Urinary bladder (tissue), 3 donors: ENCODE measurements at regions not wholly inside any gene's neighbourhood (a gene's known extent, or its start where the extent isn't known, plus 50 kb on each side); places are given as distances from the start of the nearest gene placed in this dataset.

ENCODE experiments used
- DNase-seq: peaks from one replicate; pipeline ENCODE4 v3.0.0-alpha.2; 2015; ENCODE audit errors: extremely low spot score
- H3K27ac ChIP-seq: one replicate; pipeline ENCODE4 v1.5.1; 2013; ENCODE audit warnings: low read depth, mild to moderate bottlenecking, moderate library complexity
- H3K36me3 ChIP-seq: one replicate; pipeline ENCODE4 v1.6.1; 2013; ENCODE audit warnings: mild to moderate bottlenecking, moderate library complexity; ENCODE audit not compliant: insufficient read depth
- H3K4me1 ChIP-seq: one replicate; pipeline ENCODE4 v1.6.1; 2013; ENCODE audit warnings: mild to moderate bottlenecking, moderate library complexity; ENCODE audit not compliant: insufficient read depth
- H3K4me3 ChIP-seq: one replicate; pipeline ENCODE4 v1.5.1; 2013; ENCODE audit warnings: low read depth, low read length
- WGBS: extraction: QIAGEN DNeasy Blood & Tissue Kit; methylation state at CpG from one replicate; pipeline ENCODE4 v1.1.7; 2013; 5-methylcytosine and 5-hydroxymethylcytosine counted together
- donor health status: healthy with polysubstance abuse.
- donor health status: healthy.

DNA sequence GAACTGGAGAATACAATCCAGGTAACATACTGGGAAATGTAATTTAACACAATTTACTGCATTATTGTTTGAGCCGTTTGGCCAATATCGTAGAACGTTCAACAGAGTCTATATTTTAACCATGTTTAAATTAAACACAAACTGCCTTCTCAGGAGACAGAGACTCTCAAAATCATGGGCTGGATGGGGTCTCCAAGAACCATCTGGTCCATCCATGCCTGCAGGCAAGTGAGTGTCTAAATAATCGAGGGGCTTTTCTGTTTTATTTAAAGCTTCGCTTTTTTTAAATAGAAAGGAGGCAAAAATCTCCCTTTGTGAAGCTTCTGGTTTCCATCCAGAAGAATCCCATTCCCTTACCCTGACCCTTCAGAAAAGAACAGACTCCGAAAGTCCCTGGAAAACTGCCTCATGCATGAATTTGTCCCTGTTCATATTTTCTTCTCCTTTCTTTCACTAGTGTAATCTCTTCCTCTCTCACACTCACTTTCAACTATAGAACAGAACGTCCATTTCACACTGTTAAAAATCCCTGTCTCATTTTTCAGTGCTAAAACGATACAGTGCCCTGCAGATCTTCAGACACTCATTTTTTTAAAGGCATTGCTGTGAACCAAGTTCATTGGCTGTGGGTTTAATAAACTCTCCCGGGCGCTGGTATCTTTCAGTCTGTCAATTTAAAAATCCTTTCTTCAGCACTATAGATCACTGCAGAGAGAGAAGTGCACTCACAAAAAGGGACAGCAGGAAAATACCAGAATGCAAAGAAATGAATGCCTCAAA lies 111.4 kb upstream of the TOM1L1 start:
- no peaks in the 10 kb centered on the region for H3K36me3 ChIP-seq
- no peak overlapping the region for H3K4me3 ChIP-seq
- H3K4me1 ChIP-seq = no peaks in the 10 kb centered on the region
- 38% methylated on average over 10 of the region's 10 CpGs for WGBS
- H3K27ac ChIP-seq = no peak overlapping the region
- no peak for DNase-seq

DNA sequence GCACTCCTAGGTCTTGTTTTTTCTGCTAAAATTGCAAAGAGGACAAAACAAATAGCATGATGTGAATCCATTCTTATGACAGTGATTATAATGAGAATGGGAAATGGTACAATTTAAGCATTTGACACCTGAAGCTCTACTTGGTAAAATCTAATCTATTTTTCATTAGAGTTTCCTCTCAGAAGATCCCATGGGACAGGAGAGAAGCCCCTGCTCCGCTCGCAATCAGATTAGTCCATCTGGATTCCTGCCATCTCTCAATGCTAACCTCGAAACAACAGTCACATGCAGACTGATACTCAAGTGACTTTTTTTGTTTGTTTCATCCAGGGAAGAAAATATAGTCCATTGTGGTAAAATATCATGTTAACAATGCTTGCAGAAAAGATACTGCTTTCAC lies 107.4 kb upstream of the TOM1L1 start:
- H3K27ac ChIP-seq = no peak overlapping the region
- 72% methylated on average over 3 of the region's 3 CpGs for WGBS
- no peak overlapping the region for H3K4me3 ChIP-seq
- no peaks in the 10 kb centered on the region for H3K4me1 ChIP-seq
- no peaks in the 10 kb centered on the region for H3K36me3 ChIP-seq
- DNase-seq = no peak

DNA sequence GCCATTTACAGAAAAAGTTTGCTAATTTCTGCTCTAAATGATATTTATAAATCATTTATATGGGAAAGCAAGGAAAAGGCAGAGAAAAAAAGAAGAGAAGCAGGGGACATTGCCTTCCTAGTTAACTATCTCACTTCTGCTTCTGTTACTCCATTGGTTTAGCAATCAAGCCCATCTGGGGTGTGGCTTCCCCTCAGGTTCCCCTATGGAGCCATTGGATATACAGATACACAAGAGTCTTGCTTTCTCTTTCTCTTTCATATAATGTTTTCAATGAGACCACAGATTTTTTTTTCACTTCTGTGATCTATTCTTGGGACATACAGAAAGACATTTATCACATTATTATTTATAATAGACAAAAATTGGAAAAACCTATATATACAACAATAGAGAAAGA lies 105.6 kb upstream of the TOM1L1 start:
- Histone ChIP-seq H3K4me1 (no peaks in the 10 kb centered on the region), H3K36me3 (no peaks in the 10 kb centered on the region), H3K4me3 (no peak overlapping the region), H3K27ac (no peak overlapping the region)
- DNase-seq = no peak

DNA sequence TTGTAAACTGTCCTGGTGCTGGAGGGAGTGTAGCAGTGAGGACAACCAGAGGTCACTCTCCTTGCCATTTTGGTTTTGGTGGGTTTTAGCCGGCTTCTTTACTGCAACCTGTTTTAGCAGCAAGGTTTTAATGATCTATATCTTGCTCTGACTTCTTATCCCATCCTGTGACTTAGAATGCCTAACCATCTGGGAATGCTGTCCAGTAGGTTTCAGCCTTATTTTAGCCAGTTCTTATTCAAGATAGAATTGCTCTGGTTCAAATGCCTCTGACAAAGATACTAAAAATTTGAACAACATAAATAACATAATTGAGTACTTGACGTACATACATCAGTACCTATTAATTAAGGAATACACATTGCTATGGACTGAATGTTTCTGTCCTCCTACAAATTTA lies 93.3 kb upstream of the TOM1L1 start:
- WGBS = 77% methylated on average over 2 of the region's 2 CpGs
- H3K4me1 ChIP-seq = no peaks in the 10 kb centered on the region
- no peak overlapping the region for H3K27ac ChIP-seq
- H3K4me3 ChIP-seq = no peak overlapping the region
- no peaks in the 10 kb centered on the region for H3K36me3 ChIP-seq
- no peak for DNase-seq

DNA sequence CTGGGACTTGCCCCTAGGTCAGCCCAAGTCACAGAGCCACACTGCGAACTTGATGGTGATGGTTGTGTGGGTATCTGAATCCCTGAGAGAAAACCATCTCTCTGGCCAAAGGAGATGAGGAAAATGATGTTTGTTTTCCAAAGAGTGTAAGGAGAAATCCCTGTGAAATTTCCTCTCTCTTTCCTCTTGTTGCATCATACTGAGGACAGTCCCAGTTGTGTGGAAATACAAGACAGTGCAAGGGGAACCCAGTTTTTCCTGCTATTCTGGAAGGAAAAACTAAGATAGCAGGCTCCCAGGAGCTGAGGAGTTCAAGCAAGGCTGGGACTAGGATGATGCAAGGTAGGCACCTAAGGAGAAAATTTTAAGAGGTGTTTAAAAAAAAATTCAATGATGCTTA lies 86.8 kb upstream of the TOM1L1 start:
- Histone ChIP-seq H3K36me3 (no peaks in the 10 kb centered on the region), H3K4me1 (no peaks in the 10 kb centered on the region), H3K27ac (no peak overlapping the region), H3K4me3 (no peak overlapping the region)
- WGBS = 92% methylated on average over 1 of the region's 1 CpG
- no peak for DNase-seq

DNA sequence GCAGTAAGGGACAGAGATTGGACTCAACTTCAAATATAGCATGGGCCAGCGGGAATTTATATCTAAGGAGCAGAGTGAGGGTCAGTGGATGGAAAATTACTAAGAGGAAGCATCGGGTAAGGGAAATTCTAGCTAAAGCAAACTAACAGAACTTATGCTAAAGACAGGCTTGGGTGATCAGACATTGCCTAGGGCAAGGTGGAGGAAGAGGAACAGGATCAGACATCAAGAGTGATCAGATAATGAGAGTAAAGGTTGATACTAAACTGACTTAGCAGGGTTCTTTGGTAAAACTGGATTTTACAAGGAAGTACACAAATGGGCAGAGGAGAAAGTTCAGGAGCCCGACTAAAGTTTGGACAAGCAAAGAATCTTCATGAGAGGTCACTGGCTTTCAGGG lies 86.3 kb upstream of the TOM1L1 start:
- Histone ChIP-seq H3K4me3 (no peak overlapping the region), H3K27ac (no peak overlapping the region), H3K4me1 (no peaks in the 10 kb centered on the region), H3K36me3 (no peaks in the 10 kb centered on the region)
- 73% methylated on average over 3 of the region's 3 CpGs for WGBS
- DNase-seq = no peak

DNA sequence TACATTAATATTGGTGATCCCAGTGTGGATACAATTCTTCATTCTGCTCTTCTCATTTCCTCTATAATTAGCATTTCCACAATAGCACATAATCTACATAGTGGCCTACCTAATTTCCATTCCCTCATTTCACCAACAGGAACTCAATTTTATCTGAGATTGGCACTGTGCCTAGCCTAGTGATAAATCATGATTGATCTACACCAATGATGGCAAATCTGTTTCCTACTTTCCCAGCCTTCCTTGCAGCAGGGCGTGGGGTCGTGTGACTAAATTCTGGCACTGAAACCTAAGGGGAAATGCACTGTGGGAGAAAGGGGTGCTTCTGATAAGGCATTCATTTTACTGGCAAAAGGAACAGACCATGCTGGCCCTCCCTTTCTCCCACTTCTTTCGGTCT lies 66.6 kb upstream of the TOM1L1 start:
- no peak for DNase-seq
- WGBS = 78% methylated on average over 3 of the region's 3 CpGs

DNA sequence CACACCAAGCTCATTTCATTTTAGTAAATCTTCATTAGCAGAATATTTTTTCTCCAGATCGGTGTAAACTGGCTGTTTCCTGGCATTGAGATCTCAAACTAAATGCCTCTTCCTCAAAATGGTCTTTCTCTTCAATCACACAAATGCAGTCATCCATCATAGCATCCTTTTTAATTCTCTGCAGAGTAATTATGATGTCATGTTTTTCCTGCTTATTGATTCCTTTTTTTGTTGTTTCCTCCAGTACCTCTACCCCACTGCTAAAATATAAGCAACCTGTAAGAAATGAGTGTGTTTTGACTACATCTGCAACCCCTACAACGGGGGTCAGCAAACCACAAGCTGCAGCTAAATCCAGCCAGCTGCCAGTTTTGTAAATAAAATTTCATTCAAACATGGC lies 65.6 kb upstream of the TOM1L1 start:
- DNase-seq = no peak
- 52% methylated on average over 2 of the region's 2 CpGs for WGBS
- no peaks in the 10 kb centered on the region for H3K36me3 ChIP-seq
- no peak overlapping the region for H3K4me3 ChIP-seq
- H3K27ac ChIP-seq = no peak overlapping the region
- no peaks in the 10 kb centered on the region for H3K4me1 ChIP-seq

More for the DNA sequence above, 66.6 kb upstream of the TOM1L1 start:
- no peak overlapping the region for H3K4me3 ChIP-seq
- no peak overlapping the region for H3K27ac ChIP-seq
- no peaks in the 10 kb centered on the region for H3K4me1 ChIP-seq
- H3K36me3 ChIP-seq = no peaks in the 10 kb centered on the region

DNA sequence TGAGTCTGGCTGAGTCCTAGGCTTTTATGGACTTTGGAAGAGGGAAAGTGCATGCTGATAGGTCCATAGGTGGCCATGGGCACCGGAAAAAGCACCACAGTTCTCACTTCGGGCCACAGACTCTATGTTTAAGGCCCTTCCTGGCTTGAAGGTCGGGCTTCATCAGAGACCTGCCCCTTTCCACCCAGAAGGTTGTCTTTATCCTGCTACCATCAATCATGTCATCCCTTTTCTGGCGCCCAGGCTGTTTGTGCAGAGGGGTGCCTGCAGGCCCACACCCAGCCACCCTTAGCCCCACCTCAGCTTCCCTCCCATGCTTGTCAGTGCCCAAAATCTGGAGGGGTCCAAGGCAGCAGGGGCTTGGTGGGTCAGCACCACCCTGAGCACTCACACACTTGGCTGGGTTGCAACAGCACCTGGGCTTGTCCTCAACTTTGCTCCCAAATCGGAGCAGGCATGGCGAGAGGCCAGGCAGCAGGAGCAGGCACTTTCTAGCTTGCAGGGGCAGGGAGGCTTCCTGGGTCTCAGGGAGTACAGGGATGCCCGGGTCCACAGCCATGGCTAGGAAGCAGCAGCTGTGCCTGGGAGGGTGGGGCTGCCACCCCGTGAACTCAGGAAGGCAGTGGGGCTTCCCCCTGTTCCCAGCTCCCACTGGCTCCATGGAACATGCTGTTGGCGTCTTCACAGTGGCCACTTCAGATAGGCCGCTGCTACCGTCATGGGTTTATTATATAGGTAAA lies 63.8 kb upstream of the TOM1L1 start:
- Histone ChIP-seq H3K4me3 (no peak overlapping the region), H3K36me3 (no peaks in the 10 kb centered on the region), H3K27ac (no peak overlapping the region), H3K4me1 (no peaks in the 10 kb centered on the region)
- no peak for DNase-seq
- WGBS = 89% methylated on average over 11 of the region's 11 CpGs

DNA sequence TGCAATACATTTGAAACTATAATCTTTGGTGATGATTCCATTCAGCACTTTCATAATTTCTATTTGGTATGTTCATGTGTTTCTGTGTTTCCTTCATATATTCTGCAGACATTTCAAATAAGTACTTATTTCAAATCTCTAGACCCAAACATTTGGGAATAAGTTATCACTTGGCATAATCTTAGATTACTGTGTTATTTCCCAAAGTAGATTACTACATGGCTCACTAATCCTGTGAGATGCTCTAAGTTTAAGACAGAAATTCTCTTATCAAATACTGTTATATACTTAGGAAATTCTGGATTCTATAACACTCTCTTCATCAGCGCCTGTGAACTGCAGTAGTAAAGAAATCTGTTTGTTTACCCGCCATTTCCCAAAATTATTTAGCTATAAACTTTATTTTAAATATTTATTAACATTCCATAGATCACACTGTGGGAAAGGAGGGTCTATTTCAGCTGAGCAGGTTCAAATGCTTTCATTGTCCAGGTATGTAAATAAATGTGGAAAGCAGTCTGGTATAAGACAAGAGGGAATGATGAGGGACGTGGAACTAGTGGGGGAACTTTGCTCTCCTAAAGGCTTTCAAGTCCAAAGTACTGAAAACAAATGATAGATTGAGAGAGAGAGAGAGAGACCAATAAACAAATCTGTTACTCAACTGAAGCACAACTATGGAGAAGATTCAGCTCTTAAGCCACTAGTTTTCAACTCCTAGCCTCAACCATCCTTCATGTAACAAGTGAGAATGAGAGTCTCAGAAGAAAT lies 61.8 kb upstream of the TOM1L1 start:
- Histone ChIP-seq H3K36me3 (no peaks in the 10 kb centered on the region), H3K4me1 (no peaks in the 10 kb centered on the region), H3K4me3 (no peak overlapping the region), H3K27ac (no peak overlapping the region)
- DNase-seq = no peak
- WGBS = 62% methylated on average over 3 of the region's 3 CpGs

DNA sequence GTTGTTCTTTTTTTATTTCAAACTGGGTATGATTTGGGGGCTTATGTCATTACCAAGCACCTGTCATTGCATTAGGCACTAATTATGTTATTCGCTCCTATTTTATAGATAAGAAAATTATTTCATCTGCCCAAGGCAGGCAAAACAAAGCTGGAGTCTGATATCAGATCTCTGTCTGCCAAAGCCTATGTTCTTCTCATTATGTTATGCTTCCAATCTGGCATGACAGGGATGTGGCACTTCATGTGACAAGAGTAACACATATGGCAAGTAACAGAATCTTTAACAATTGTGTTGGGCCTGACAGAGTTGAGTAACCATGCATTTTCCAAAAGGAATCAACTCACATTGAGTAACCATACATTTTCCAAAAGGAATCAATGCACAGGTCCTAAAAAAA lies 61.2 kb upstream of the TOM1L1 start:
- WGBS = 98% methylated on average over 1 of the region's 1 CpG
- Histone ChIP-seq H3K4me3 (no peak overlapping the region), H3K4me1 (no peaks in the 10 kb centered on the region), H3K27ac (no peak overlapping the region), H3K36me3 (no peaks in the 10 kb centered on the region)
- DNase-seq = no peak

DNA sequence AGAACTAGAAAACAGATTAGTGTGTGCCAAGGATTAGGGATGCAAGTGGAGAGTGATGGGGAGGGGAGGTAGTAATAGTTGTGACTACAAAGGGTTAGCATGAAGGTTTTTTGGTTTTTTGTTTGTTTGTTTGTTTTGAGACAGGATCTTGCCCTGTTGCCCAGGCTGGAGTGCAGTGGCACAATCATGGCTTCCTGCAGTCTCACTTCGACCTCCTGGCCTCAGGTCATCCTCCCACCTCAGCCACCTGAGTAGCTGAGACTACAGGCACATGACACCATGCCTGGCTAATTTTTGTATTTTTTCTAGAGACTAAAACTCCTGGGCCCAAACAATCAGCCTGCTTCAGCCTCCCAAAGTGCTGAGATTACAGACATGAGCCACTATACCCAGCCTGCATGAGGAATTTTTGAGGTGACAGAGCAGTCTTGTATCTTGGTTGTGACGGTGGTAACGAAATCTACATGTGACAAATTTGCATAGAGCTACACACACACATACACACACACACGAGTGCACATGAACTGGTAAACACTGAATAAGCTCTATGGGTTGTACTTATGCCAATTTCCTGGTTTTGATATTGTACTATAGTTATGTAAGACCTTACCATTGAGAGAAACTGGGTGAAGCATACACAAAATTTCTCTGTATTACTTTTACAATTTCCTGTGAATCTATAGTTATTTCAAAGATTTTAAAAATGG lies 59.6 kb upstream of the TOM1L1 start:
- H3K4me3 ChIP-seq = no peak overlapping the region
- DNase-seq = no peak
- WGBS = 79% methylated on average over 4 of the region's 4 CpGs
- H3K27ac ChIP-seq = no peak overlapping the region
- no peaks in the 10 kb centered on the region for H3K36me3 ChIP-seq
- no peaks in the 10 kb centered on the region for H3K4me1 ChIP-seq

DNA sequence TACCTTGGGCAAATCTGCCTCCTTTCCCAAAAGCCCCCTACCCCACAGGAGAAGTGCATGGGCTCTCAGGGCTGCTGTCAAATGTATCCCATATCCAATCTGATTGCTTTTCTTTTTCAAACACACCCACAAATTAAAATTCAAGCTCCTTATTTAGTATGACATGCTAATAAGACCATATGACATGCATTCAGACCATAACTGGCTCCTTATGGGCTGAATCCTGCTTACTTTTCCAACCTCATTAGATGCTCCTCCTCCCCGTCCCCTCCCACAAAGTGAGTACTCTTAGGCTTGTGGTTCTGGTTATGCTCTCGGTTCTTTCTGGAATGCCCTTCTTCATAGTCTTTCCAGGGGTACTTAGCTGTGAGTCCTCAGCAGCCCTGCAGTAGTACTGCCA lies 59.0 kb upstream of the TOM1L1 start:
- WGBS = 81% methylated on average over 2 of the region's 2 CpGs
- DNase-seq = no peak

More for the DNA sequence above, 59.0 kb upstream of the TOM1L1 start:
- no peak overlapping the region for H3K27ac ChIP-seq
- no peak overlapping the region for H3K4me3 ChIP-seq
- H3K4me1 ChIP-seq = no peaks in the 10 kb centered on the region
- H3K36me3 ChIP-seq = no peaks in the 10 kb centered on the region
